Esophagus muscularis mucosa (tissue), 4 donors: ENCODE measurements at regions not wholly inside any gene's neighbourhood (a gene's known extent, or its start where the extent isn't known, plus 50 kb on each side); places are given as distances from the start of the nearest gene placed in this dataset.

Experiments used
- EP300 ChIP-seq: sonication (generic); formaldehyde crosslinking; IDR thresholded peaks from one replicate; pipeline ENCODE4 v1.6.1; 2017; ENCODE audit warnings: antibody characterized with exemption
- POLR2A ChIP-seq: fragments of 450-650 bp; IDR thresholded peaks from one replicate; pipeline ENCODE4 v1.6.1; 2017; ENCODE audit warnings: antibody characterized with exemption, moderate library complexity, mild to moderate bottlenecking, low read depth
- POLR2AphosphoS5 ChIP-seq, 2 donors: sonication (generic); formaldehyde crosslinking; IDR thresholded peaks; one replicate each; pipeline ENCODE4 v1.6.1; 2017; ENCODE audit warnings: antibody characterized with exemption in 2 of 2
- TF ChIP-seq, protein P1 (sequence below), 3 experiments: fragments of 200-600 bp in 2 of 3; fragments of 450-650 bp in 1 of 3; sonication (generic) in 2 of 3; IDR thresholded peaks; one replicate each; pipeline ENCODE4 v1.5.1; 2017 to 2019; ENCODE audit warnings: antibody characterized with exemption in 3 of 3, mild to moderate bottlenecking in 2 of 3, moderate library complexity in 1 of 3

DNA sequence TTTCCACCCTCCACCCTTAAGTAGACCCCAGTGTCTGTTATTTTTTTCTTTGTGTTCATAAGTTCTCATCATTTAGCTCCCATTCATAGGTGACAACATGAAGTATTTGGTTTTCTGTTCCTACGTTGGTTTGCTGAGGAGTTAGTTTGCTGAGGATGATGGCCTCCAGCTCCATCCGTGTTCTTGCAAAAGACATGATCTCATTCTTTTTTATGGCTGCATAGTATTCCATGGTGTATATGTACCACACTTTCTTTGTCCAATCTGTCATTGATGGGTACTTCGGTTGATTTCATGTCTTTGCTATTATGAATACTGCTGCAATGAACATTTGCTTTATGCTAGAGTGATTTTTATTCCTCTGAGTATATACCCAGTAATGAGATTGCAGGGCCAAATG lies 301.2 kb downstream of the ADGRG6 start:
- TF ChIP-seq, protein P1, sequence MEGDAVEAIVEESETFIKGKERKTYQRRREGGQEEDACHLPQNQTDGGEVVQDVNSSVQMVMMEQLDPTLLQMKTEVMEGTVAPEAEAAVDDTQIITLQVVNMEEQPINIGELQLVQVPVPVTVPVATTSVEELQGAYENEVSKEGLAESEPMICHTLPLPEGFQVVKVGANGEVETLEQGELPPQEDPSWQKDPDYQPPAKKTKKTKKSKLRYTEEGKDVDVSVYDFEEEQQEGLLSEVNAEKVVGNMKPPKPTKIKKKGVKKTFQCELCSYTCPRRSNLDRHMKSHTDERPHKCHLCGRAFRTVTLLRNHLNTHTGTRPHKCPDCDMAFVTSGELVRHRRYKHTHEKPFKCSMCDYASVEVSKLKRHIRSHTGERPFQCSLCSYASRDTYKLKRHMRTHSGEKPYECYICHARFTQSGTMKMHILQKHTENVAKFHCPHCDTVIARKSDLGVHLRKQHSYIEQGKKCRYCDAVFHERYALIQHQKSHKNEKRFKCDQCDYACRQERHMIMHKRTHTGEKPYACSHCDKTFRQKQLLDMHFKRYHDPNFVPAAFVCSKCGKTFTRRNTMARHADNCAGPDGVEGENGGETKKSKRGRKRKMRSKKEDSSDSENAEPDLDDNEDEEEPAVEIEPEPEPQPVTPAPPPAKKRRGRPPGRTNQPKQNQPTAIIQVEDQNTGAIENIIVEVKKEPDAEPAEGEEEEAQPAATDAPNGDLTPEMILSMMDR (IDR thresholded peaks at IDR 0.05), result no peak
- TF ChIP-seq POLR2A (no peak), EP300 (no peak), POLR2AphosphoS5 (IDR thresholded peaks at IDR 0.05) (no peak)
